WTC11 (cell line): ENCODE measurements at regions not wholly inside any gene's neighbourhood (a gene's known extent, or its start where the extent isn't known, plus 50 kb on each side); places are given as distances from the start of the nearest gene placed in this dataset.

Experiments used
- ATAC-seq: fragments of 200-7000 bp; cut with Tn5 transposase; 2 replicates; pipeline ENCODE4 v1.10.0; 2021; ENCODE audit warnings: mild to moderate bottlenecking, moderate library complexity
- CTCF ChIA-PET: fragments of 300-600 bp; sonication (Branson Sonifier 250); formaldehyde crosslinking; loops from one replicate; lab custom pipeline; 2021; ENCODE audit warnings: antibody characterized with exemption; lab: Charles Lee
- POLR2A ChIA-PET: fragments of 350-600 bp; sonication (Branson Sonifier 250); formaldehyde crosslinking; loops from one replicate; lab custom pipeline; 2021; ENCODE audit warnings: antibody characterized with exemption; lab: Charles Lee
- DNase-seq: peaks from one replicate; pipeline ENCODE4 v3.0.0; 2021; ENCODE audit warnings: low spot score
- H3K27ac Mint-ChIP-seq: 2 replicates; pipeline ENCODE4 v1.8.0; 2021; ENCODE audit warnings: mixed read lengths
- H3K27me3 Mint-ChIP-seq: 2 replicates; pipeline ENCODE4 v1.8.0; 2021; ENCODE audit warnings: low read depth, mild to moderate bottlenecking, moderate library complexity, mixed read lengths
- H3K36me3 Mint-ChIP-seq: 2 replicates; pipeline ENCODE4 v1.8.0; 2021; ENCODE audit warnings: mixed read lengths
- H3K4me1 Mint-ChIP-seq: 2 replicates; pipeline ENCODE4 v1.8.0; 2022; ENCODE audit warnings: mixed read lengths
- H3K4me3 Mint-ChIP-seq: 2 replicates; pipeline ENCODE4 v1.8.0; 2021; ENCODE audit warnings: mild to moderate bottlenecking, moderate library complexity, mixed read lengths
- H3K9me3 Mint-ChIP-seq: 2 replicates; pipeline ENCODE4 v1.8.0; 2021; ENCODE audit warnings: mixed read lengths
- ATF1 ChIP-seq: sonication (generic); formaldehyde crosslinking; IDR thresholded peaks from 2 replicates; pipeline ENCODE4 v1.8.1; 2023; ENCODE audit warnings: mild to moderate bottlenecking, moderate library complexity, missing genetic modification reagents
- CBFB ChIP-seq: sonication (generic); formaldehyde crosslinking; IDR thresholded peaks from 2 replicates; pipeline ENCODE4 v1.8.1; 2022; ENCODE audit warnings: mild to moderate bottlenecking, low read depth, missing genetic modification reagents
- CREB1 ChIP-seq: sonication (generic); formaldehyde crosslinking; IDR thresholded peaks from 2 replicates; pipeline ENCODE4 v1.8.0; 2023; ENCODE audit warnings: mild to moderate bottlenecking, missing genetic modification reagents
- CREM ChIP-seq: sonication (generic); formaldehyde crosslinking; IDR thresholded peaks from 2 replicates; pipeline ENCODE4 v1.8.1; 2022; ENCODE audit warnings: mild to moderate bottlenecking, missing genetic modification reagents, moderate library complexity
- EMX1 ChIP-seq: fragments of 250-450 bp; sonication (Bioruptor Pico); IDR thresholded peaks from 2 replicates; pipeline ENCODE4 v1.8.0; 2021; ENCODE audit warnings: mild to moderate bottlenecking
- ESRRA ChIP-seq: sonication (generic); formaldehyde crosslinking; IDR thresholded peaks from 2 replicates; pipeline ENCODE4 v1.8.1; 2022; ENCODE audit warnings: mild to moderate bottlenecking, missing genetic modification reagents, borderline replicate concordance
- FOXJ3 ChIP-seq: sonication (generic); formaldehyde crosslinking; IDR thresholded peaks from 2 replicates; pipeline ENCODE4 v1.9.0; 2021; ENCODE audit warnings: missing genetic modification reagents, mild to moderate bottlenecking, borderline replicate concordance
- FOXK1 ChIP-seq: sonication (generic); formaldehyde crosslinking; IDR thresholded peaks from 2 replicates; pipeline ENCODE4 v1.8.0; 2022; ENCODE audit warnings: mild to moderate bottlenecking, moderate library complexity, missing genetic modification reagents
- GABPB1 ChIP-seq: sonication (generic); formaldehyde crosslinking; IDR thresholded peaks from 2 replicates; pipeline ENCODE4 v1.8.1; 2023; ENCODE audit warnings: mild to moderate bottlenecking, missing genetic modification reagents
- JUN ChIP-seq: sonication (generic); formaldehyde crosslinking; IDR thresholded peaks from 2 replicates; pipeline ENCODE4 v1.8.0; 2023; ENCODE audit warnings: mild to moderate bottlenecking, missing genetic modification reagents
- MLX ChIP-seq: sonication (generic); formaldehyde crosslinking; IDR thresholded peaks from 2 replicates; pipeline ENCODE4 v1.8.1; 2023; ENCODE audit warnings: mild to moderate bottlenecking, missing genetic modification reagents, moderate library complexity
- MXD4 ChIP-seq: fragments of 250-450 bp; sonication (Bioruptor Pico); IDR thresholded peaks from 2 replicates; pipeline ENCODE4 v1.8.0; 2021; ENCODE audit warnings: mild to moderate bottlenecking, moderate library complexity, borderline replicate concordance
- NFYB ChIP-seq: sonication (generic); formaldehyde crosslinking; conservative IDR thresholded peaks from 2 replicates; pipeline ENCODE4 v1.8.0; 2022; ENCODE audit warnings: low read depth, missing genetic modification reagents
- NR1H2 ChIP-seq: sonication (generic); formaldehyde crosslinking; IDR thresholded peaks from 2 replicates; pipeline ENCODE4 v1.9.0; 2021; ENCODE audit warnings: mild to moderate bottlenecking, moderate library complexity, missing genetic modification reagents
- NR3C1 ChIP-seq: sonication (generic); formaldehyde crosslinking; conservative IDR thresholded peaks from 2 replicates; pipeline ENCODE4 v1.8.1; 2023; ENCODE audit warnings: low read depth, mild to moderate bottlenecking, missing genetic modification reagents
- PRDM15 ChIP-seq: sonication (generic); formaldehyde crosslinking; IDR thresholded peaks from 2 replicates; pipeline ENCODE4 v1.8.0; 2022; ENCODE audit warnings: missing genetic modification reagents
- PRRX2 ChIP-seq: fragments of 250-450 bp; sonication (Bioruptor Pico); IDR thresholded peaks from 2 replicates; pipeline ENCODE4 v1.8.0; 2021; ENCODE audit warnings: mild to moderate bottlenecking
- SP1 ChIP-seq: sonication (generic); formaldehyde crosslinking; conservative IDR thresholded peaks from 2 replicates; pipeline ENCODE4 v1.8.1; 2022; ENCODE audit warnings: missing genetic modification reagents
- TEAD4 ChIP-seq: sonication (generic); formaldehyde crosslinking; IDR thresholded peaks from 2 replicates; pipeline ENCODE4 v1.8.0; 2022; ENCODE audit warnings: mild to moderate bottlenecking, missing genetic modification reagents
- ZNF219 ChIP-seq: sonication (generic); formaldehyde crosslinking; IDR thresholded peaks from 2 replicates; pipeline ENCODE4 v1.8.0; 2023; ENCODE audit warnings: missing genetic modification reagents, mild to moderate bottlenecking, borderline replicate concordance
- ZNF281 ChIP-seq: sonication (generic); formaldehyde crosslinking; IDR thresholded peaks from 2 replicates; pipeline ENCODE4 v1.8.0; 2023; ENCODE audit warnings: mild to moderate bottlenecking, missing genetic modification reagents
- ZNF416 ChIP-seq: fragments of 250-450 bp; sonication (Bioruptor Pico); IDR thresholded peaks from 2 replicates; pipeline ENCODE4 v1.9.0; 2021; ENCODE audit warnings: mild to moderate bottlenecking, inconsistent platforms
- TF ChIP-seq, protein P1 (sequence below): sonication (generic); formaldehyde crosslinking; IDR thresholded peaks from 2 replicates; pipeline ENCODE4 v1.8.1; 2022; ENCODE audit warnings: mild to moderate bottlenecking, moderate library complexity, missing genetic modification reagents
- TF ChIP-seq, protein P2 (sequence below): fragments of 250-450 bp; sonication (Bioruptor Pico); IDR thresholded peaks from 2 replicates; pipeline ENCODE4 v1.9.0; 2021; ENCODE audit warnings: mild to moderate bottlenecking, borderline replicate concordance
- TF ChIP-seq, protein P3 (sequence below): sonication (generic); formaldehyde crosslinking; IDR thresholded peaks from 2 replicates; pipeline ENCODE4 v1.8.0; 2022; ENCODE audit warnings: mild to moderate bottlenecking, missing genetic modification reagents

DNA sequence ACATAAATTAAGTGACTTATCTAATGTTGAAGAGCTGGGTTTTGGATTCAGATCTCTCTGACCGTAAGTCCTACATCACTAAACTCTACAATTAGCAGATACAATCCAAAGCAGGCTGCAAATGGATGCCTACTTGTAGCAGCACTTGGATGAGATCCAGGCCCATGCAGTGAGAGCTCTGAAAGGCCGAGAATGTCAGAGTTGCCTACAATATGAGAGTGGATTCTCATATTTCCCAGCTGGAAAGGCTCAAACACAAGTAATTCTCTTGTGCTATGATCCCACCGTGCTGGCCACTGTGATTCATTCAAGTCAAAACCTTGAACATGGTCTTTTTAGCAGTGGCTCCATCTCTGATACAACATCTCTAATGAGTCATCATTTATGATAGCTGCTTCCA, 125.4 kb upstream of the CHRDL1 start (continued):
- TF ChIP-seq FOXK1 (no peak), GABPB1 (no peak), JUN (CRISPR knock-in tag) (no peak), PRDM15 (no peak), EMX1 (CRISPR knock-in tag) (no peak), PRRX2 (CRISPR knock-in tag) (no peak)

GRCh38 chrX:110915570-110915969, 120.0 kb upstream of the CHRDL1 start:
- no peak for TF ChIP-seq CREM (CRISPR knock-in tag)
- TF ChIP-seq FOXJ3 (CRISPR knock-in tag), result no peak
- TF ChIP-seq NR3C1 (CRISPR knock-in tag), result no peak
- TF ChIP-seq ZNF416 (CRISPR knock-in tag), result no peak
- no peak for TF ChIP-seq MLX
- TF ChIP-seq CREB1 (CRISPR knock-in tag), result no peak
- TF ChIP-seq, protein P1, sequence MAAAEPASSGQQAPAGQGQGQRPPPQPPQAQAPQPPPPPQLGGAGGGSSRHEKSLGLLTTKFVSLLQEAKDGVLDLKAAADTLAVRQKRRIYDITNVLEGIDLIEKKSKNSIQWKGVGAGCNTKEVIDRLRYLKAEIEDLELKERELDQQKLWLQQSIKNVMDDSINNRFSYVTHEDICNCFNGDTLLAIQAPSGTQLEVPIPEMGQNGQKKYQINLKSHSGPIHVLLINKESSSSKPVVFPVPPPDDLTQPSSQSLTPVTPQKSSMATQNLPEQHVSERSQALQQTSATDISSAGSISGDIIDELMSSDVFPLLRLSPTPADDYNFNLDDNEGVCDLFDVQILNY, result no peak
- TF ChIP-seq ZNF219 (CRISPR knock-in tag), result no peak
- TF ChIP-seq ESRRA, result no peak
- no peak for TF ChIP-seq ZNF281
- no peak for TF ChIP-seq MXD4 (CRISPR knock-in tag)
- no peak for TF ChIP-seq TEAD4 (CRISPR knock-in tag)
- TF ChIP-seq, protein P2, sequence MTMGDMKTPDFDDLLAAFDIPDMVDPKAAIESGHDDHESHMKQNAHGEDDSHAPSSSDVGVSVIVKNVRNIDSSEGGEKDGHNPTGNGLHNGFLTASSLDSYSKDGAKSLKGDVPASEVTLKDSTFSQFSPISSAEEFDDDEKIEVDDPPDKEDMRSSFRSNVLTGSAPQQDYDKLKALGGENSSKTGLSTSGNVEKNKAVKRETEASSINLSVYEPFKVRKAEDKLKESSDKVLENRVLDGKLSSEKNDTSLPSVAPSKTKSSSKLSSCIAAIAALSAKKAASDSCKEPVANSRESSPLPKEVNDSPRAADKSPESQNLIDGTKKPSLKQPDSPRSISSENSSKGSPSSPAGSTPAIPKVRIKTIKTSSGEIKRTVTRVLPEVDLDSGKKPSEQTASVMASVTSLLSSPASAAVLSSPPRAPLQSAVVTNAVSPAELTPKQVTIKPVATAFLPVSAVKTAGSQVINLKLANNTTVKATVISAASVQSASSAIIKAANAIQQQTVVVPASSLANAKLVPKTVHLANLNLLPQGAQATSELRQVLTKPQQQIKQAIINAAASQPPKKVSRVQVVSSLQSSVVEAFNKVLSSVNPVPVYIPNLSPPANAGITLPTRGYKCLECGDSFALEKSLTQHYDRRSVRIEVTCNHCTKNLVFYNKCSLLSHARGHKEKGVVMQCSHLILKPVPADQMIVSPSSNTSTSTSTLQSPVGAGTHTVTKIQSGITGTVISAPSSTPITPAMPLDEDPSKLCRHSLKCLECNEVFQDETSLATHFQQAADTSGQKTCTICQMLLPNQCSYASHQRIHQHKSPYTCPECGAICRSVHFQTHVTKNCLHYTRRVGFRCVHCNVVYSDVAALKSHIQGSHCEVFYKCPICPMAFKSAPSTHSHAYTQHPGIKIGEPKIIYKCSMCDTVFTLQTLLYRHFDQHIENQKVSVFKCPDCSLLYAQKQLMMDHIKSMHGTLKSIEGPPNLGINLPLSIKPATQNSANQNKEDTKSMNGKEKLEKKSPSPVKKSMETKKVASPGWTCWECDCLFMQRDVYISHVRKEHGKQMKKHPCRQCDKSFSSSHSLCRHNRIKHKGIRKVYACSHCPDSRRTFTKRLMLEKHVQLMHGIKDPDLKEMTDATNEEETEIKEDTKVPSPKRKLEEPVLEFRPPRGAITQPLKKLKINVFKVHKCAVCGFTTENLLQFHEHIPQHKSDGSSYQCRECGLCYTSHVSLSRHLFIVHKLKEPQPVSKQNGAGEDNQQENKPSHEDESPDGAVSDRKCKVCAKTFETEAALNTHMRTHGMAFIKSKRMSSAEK (CRISPR knock-in tag), result no peak
- no peak for TF ChIP-seq CBFB (CRISPR knock-in tag)
- TF ChIP-seq SP1 (CRISPR knock-in tag), result no peak
- TF ChIP-seq, protein P3, sequence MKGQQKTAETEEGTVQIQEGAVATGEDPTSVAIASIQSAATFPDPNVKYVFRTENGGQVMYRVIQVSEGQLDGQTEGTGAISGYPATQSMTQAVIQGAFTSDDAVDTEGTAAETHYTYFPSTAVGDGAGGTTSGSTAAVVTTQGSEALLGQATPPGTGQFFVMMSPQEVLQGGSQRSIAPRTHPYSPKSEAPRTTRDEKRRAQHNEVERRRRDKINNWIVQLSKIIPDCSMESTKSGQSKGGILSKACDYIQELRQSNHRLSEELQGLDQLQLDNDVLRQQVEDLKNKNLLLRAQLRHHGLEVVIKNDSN (CRISPR knock-in tag), result no peak
- TF ChIP-seq NR1H2 (CRISPR knock-in tag), result no peak
- TF ChIP-seq NFYB (CRISPR knock-in tag), result no peak
- TF ChIP-seq ATF1, result no peak
- H3K9me3 Mint-ChIP-seq, result no peaks in the 10 kb centered on the region
- no peak for DNase-seq
- H3K4me1 Mint-ChIP-seq, result peaks cover 5% of the 10 kb centered on the region
- H3K36me3 Mint-ChIP-seq, result no peaks in the 10 kb centered on the region
- no peak overlapping the region for H3K4me3 Mint-ChIP-seq
- CTCF ChIA-PET, result no interaction called here
- H3K27ac Mint-ChIP-seq, result no peak overlapping the region
- ATAC-seq, result no peak
- POLR2A ChIA-PET, result no interaction called here
- peaks cover 7% of the 10 kb centered on the region for H3K27me3 Mint-ChIP-seq
